Caco-2 (cell line): ENCODE measurements at regions not wholly inside any gene's neighbourhood (a gene's known extent, or its start where the extent isn't known, plus 50 kb on each side); places are given as distances from the start of the nearest gene placed in this dataset.
A peak's percentile ranks its signal among the peaks of the same experiment; 100 is the strongest.

Source experiments
- BruUV-seq: library from RNA; stranded (reverse); fragments of 400-500 nt; replicated peaks from 2 replicates; lab custom pipeline; 2021; lab: Mats Ljungman, UMichigan
- CTCF ChIA-PET: fragments of 300-600 bp; sonication (Branson Sonifier 250); formaldehyde crosslinking; loops from one replicate; lab custom pipeline; 2022; ENCODE audit warnings: antibody characterized with exemption; lab: Charles Lee
- POLR2A ChIA-PET: fragments of 300-600 bp; sonication (Branson Sonifier 250); formaldehyde crosslinking; loops from one replicate; lab custom pipeline; 2022; ENCODE audit warnings: antibody characterized with exemption; lab: Charles Lee
- DNase-seq, 2 experiments: peaks; one replicate each; pipeline versions ENCODE4 v3.0.0 to v3.0.0-alpha.2; 2020 to 2022
- H3K27me3 ChIP-seq: replicated peaks from 2 replicates; pipeline ENCODE4 v1.6.0; 2011; ENCODE audit warnings: low read length; ENCODE audit not compliant: control insufficient read depth, insufficient read depth
- H3K36me3 ChIP-seq: 2 replicates; pipeline ENCODE4 v1.5.1; 2011; ENCODE audit warnings: low read length; ENCODE audit not compliant: control insufficient read depth, insufficient read depth
- H3K4me1 ChIP-seq: fragments of 250-450 bp; sonication (Bioruptor Pico); 2 replicates; pipeline ENCODE4 v1.5.1; 2020; ENCODE audit warnings: mild to moderate bottlenecking
- H3K4me3 ChIP-seq: 2 replicates; pipeline ENCODE4 v1.5.1; 2011; ENCODE audit warnings: low read depth, mild to moderate bottlenecking, control low read depth, low read length
- H3K9me3 ChIP-seq: fragments of 250-450 bp; sonication (Bioruptor Pico); 2 replicates; pipeline ENCODE4 v1.5.1; 2020; ENCODE audit warnings: mild to moderate bottlenecking, moderate library complexity
- H3K27ac Mint-ChIP-seq: one replicate; pipeline ENCODE4 v1.8.0; 2022; ENCODE audit warnings: mixed read lengths; ENCODE audit not compliant: unreplicated experiment
- H3K27me3 Mint-ChIP-seq: one replicate; pipeline ENCODE4 v1.8.0; 2022; ENCODE audit warnings: mixed read lengths; ENCODE audit not compliant: insufficient read depth, unreplicated experiment
- H3K36me3 Mint-ChIP-seq: one replicate; pipeline ENCODE4 v1.8.0; 2022; ENCODE audit warnings: mild to moderate bottlenecking, mixed read lengths; ENCODE audit not compliant: insufficient read depth, unreplicated experiment
- H3K4me1 Mint-ChIP-seq: one replicate; pipeline ENCODE4 v1.8.0; 2022; ENCODE audit warnings: low read depth, mixed read lengths; ENCODE audit not compliant: unreplicated experiment
- H3K4me3 Mint-ChIP-seq: one replicate; pipeline ENCODE4 v1.8.0; 2022; ENCODE audit warnings: mild to moderate bottlenecking, moderate library complexity, mixed read lengths; ENCODE audit not compliant: unreplicated experiment
- H3K9me3 Mint-ChIP-seq: one replicate; pipeline ENCODE4 v1.8.0; 2022; ENCODE audit warnings: mixed read lengths; ENCODE audit not compliant: unreplicated experiment
- intact Hi-C: fragments of 100-400 bp; cut with micrococcal nuclease; formaldehyde crosslinking; loops from one replicate; pipeline ENCODE4 v1.10.0; 2022; ENCODE audit not compliant: unreplicated experiment
- TF ChIP-seq, protein P1 (sequence below), 2 experiments: fragments of 200-600 bp in 1 of 2; IDR thresholded peaks; 1 replicate in 1 of 2; 2 replicates in 1 of 2; pipeline versions ENCODE4 v1.5.1 to v1.8.0; 2011 to 2022; ENCODE audit warnings: antibody characterized with exemption in 1 of 2, control low read depth in 1 of 2, inconsistent platforms in 1 of 2, low read depth in 1 of 2, low read length in 1 of 2, mild to moderate bottlenecking in 1 of 2, moderate library complexity in 1 of 2; ENCODE audit not compliant: insufficient read depth in 1 of 2, severe bottlenecking in 1 of 2, unreplicated experiment in 1 of 2

DNA sequence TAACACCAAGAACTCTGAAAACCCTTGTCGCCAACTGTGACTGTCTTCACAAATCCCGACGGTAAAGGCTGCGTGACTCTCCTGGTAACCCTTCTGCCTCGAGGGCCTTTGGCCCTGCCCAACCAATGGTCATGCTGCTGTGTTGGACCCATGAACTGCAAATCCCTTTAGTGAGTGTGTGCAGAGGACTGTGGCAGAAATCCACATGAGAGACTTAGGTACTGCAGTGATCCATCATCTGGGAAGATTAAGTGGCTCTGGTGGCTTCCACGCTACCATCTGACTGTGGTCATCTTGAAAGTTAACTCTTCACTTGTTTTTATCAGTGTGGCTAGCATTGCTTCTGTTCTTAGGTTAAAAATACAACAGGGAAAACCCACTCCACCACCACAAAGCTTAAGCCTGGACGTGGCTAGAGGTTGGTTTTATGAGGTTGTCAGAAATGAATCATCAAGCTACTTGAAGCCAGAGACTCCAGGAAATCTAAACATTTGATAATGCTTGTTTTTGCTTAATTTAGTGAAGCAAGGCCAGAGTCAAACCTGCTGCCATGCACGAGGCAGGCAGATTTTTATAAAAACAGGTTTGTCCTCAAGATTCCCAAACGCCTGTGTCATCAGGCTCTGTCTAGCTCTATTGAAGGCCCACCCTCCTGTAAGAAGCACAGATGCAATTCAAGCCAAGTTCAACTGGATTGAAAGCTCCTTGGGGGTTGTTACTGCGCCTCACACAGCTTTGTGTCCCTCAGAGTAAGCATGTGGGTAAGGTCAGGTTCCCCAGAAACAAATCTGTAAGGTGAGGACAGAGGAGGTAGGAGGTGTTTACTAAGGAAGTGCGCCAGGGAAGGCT is 52.7 kb upstream of the ERCC6L2 start:
- Histone ChIP-seq H3K9me3 (no peaks in the 10 kb centered on the region), H3K4me1 (no peaks in the 10 kb centered on the region), H3K4me3 (no peak overlapping the region), H3K27me3 (no peaks in the 10 kb centered on the region), H3K36me3 (no peaks in the 10 kb centered on the region)
- ChIA-PET CTCF (no interaction called here), POLR2A (no interaction called here)
- Mint-ChIP-seq H3K27ac (peak overlapping the region; percentile 5), H3K4me1 (peaks cover 7% of the 10 kb centered on the region), H3K4me3 (no peak overlapping the region), H3K27me3 (no peaks in the 10 kb centered on the region), H3K36me3 (no peaks in the 10 kb centered on the region), H3K9me3 (peaks cover 9% of the 10 kb centered on the region)
- TF ChIP-seq, protein P1, sequence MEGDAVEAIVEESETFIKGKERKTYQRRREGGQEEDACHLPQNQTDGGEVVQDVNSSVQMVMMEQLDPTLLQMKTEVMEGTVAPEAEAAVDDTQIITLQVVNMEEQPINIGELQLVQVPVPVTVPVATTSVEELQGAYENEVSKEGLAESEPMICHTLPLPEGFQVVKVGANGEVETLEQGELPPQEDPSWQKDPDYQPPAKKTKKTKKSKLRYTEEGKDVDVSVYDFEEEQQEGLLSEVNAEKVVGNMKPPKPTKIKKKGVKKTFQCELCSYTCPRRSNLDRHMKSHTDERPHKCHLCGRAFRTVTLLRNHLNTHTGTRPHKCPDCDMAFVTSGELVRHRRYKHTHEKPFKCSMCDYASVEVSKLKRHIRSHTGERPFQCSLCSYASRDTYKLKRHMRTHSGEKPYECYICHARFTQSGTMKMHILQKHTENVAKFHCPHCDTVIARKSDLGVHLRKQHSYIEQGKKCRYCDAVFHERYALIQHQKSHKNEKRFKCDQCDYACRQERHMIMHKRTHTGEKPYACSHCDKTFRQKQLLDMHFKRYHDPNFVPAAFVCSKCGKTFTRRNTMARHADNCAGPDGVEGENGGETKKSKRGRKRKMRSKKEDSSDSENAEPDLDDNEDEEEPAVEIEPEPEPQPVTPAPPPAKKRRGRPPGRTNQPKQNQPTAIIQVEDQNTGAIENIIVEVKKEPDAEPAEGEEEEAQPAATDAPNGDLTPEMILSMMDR (IDR thresholded peaks at IDR 0.05; ENCODE audit: insufficient read depth in 1 of 2, low read depth in 1 of 2, low read length in 1 of 2, severe bottlenecking in 1 of 2, unreplicated experiment in 1 of 2) = no peak
- DNase-seq = no peak
- intact Hi-C loops = no loop called here
- no TSS peak for BruUV-seq

DNA sequence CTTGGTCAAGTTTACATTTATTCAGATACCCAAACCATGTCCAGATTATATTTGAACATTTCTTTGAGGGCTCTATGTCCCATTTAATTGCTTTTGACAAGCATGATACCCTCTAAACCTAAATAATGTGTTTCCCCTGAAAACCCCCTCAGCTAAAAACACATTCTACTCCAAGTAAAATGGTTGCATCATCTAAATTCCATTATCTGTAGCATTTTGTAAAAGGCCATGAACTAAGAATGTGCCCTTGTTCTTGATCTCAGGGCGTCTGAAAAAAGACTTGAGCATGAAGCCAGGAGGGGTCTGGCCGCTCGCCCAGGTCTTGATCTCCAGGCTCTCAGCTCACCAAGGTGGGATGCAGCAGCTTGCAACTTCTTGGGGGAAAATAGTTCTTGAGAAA is 53.5 kb upstream of the ERCC6L2 start:
- no peaks in the 10 kb centered on the region for H3K36me3 Mint-ChIP-seq
- peaks cover 9% of the 10 kb centered on the region for H3K9me3 Mint-ChIP-seq
- BruUV-seq = no TSS peak
- POLR2A ChIA-PET = no interaction called here
- TF ChIP-seq, protein P1 (IDR thresholded peaks at IDR 0.05; ENCODE audit: insufficient read depth in 1 of 2, low read depth in 1 of 2, low read length in 1 of 2, severe bottlenecking in 1 of 2, unreplicated experiment in 1 of 2) = no peak
- no peaks in the 10 kb centered on the region for H3K4me1 ChIP-seq
- H3K4me3 Mint-ChIP-seq = no peak overlapping the region
- peaks cover 7% of the 10 kb centered on the region for H3K4me1 Mint-ChIP-seq
- H3K4me3 ChIP-seq = no peak overlapping the region
- no peaks in the 10 kb centered on the region for H3K36me3 ChIP-seq
- H3K27me3 ChIP-seq = no peaks in the 10 kb centered on the region
- DNase-seq = no peak
- no peaks in the 10 kb centered on the region for H3K9me3 ChIP-seq
- CTCF ChIA-PET = no interaction called here
- intact Hi-C loops = no loop called here
- H3K27ac Mint-ChIP-seq = peak overlapping the region; percentile 5
- H3K27me3 Mint-ChIP-seq = no peaks in the 10 kb centered on the region

DNA sequence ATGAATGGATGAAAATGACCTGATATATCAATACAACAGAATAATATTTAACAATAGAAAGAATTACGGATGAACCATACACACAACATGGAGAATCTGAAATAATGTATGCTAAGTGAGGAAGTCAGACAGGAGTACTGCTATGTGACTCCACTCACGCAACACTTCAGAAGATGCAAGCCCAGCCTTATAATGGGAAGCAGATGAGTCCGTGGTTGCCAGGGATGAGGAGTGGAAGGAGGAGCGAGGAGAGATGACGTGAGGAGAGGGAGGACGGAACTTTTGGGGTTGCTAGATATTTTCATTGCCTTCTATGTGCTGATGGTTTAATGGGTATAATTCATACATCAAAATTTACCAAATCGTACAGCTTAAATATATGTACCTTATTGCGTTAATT is 55.4 kb upstream of the ERCC6L2 start:
- no peaks in the 10 kb centered on the region for H3K4me1 ChIP-seq
- POLR2A ChIA-PET = no interaction called here
- TF ChIP-seq, protein P1 (IDR thresholded peaks at IDR 0.05; ENCODE audit: insufficient read depth in 1 of 2, low read depth in 1 of 2, low read length in 1 of 2, severe bottlenecking in 1 of 2, unreplicated experiment in 1 of 2) = no peak
- H3K36me3 ChIP-seq = no peaks in the 10 kb centered on the region
- intact Hi-C loops = no loop called here
- H3K27me3 ChIP-seq = no peaks in the 10 kb centered on the region
- H3K4me3 ChIP-seq = no peak overlapping the region
- no peaks in the 10 kb centered on the region for H3K9me3 ChIP-seq
- no peak for DNase-seq
- Mint-ChIP-seq H3K4me3 (no peak overlapping the region), H3K9me3 (peaks cover 9% of the 10 kb centered on the region), H3K27me3 (no peaks in the 10 kb centered on the region), H3K36me3 (no peaks in the 10 kb centered on the region), H3K4me1 (peaks cover 7% of the 10 kb centered on the region), H3K27ac (no peak overlapping the region)
- BruUV-seq = no TSS peak
- CTCF ChIA-PET = no interaction called here
